Progenitor cell of endocrine pancreas (in vitro differentiated cells): ENCODE measurements at regions not wholly inside any gene's neighbourhood (a gene's known extent, or its start where the extent isn't known, plus 50 kb on each side); places are given as distances from the start of the nearest gene placed in this dataset.

Experiments used
- DNase-seq: peaks from one replicate; pipeline ENCODE4 v3.0.0; 2021; ENCODE audit warnings: low spot score; ENCODE audit not compliant: unreplicated experiment
- H3K27ac Mint-ChIP-seq: 2 replicates; pipeline ENCODE4 v1.8.0; 2021; ENCODE audit warnings: mild to moderate bottlenecking, moderate library complexity, mixed read lengths
- H3K27me3 Mint-ChIP-seq: 2 replicates; pipeline ENCODE4 v1.8.0; 2021; ENCODE audit warnings: mixed read lengths
- H3K36me3 Mint-ChIP-seq: 2 replicates; pipeline ENCODE4 v1.8.0; 2022; ENCODE audit warnings: mixed read lengths; ENCODE audit not compliant: insufficient read depth
- H3K4me1 Mint-ChIP-seq: 2 replicates; pipeline ENCODE4 v1.8.0; 2021; ENCODE audit warnings: low read depth, mixed read lengths
- H3K4me3 Mint-ChIP-seq: 2 replicates; pipeline ENCODE4 v1.8.0; 2021; ENCODE audit warnings: low read depth, mild to moderate bottlenecking, moderate library complexity, mixed read lengths
- H3K9me3 Mint-ChIP-seq: 2 replicates; pipeline ENCODE4 v1.8.0; 2021; ENCODE audit warnings: low read depth, mixed read lengths
- TF ChIP-seq, protein P1 (sequence below): fragments of 200-600 bp; sonication (generic); IDR thresholded peaks from one replicate; pipeline ENCODE4 v1.5.0; 2021; ENCODE audit warnings: antibody characterized with exemption, mild to moderate bottlenecking; ENCODE audit not compliant: unreplicated experiment

GRCh38 chr12:75713434-75713833, 202.0 kb upstream of the KRR1 start:
- Mint-ChIP-seq H3K27me3 (no peaks in the 10 kb centered on the region), H3K4me1 (peaks cover 42% of the 10 kb centered on the region)

DNA sequence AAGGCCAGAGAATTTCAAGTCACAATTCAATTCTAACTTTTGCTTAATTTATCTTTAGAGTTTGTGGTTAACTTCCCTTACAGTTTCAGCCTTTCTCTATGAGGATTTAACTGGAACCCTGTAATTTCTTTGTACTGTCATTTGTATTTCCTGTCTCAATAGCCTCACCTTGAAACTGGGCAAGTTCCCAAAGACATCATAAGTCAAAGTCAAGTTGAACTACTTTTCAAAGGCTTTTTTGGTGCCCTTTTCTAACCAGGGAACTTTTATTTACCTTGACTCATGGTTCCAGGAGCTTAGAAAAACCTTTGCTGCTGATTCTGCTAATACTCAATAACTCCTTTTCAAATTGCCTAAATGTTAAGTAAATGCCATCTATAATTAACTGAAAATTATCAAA, 200.8 kb upstream of the KRR1 start:
- no peaks in the 10 kb centered on the region for H3K36me3 Mint-ChIP-seq
- DNase-seq = no peak
- H3K4me1 Mint-ChIP-seq = peaks cover 44% of the 10 kb centered on the region
- no peaks in the 10 kb centered on the region for H3K27me3 Mint-ChIP-seq
- H3K4me3 Mint-ChIP-seq = no peak overlapping the region
- H3K9me3 Mint-ChIP-seq = no peaks in the 10 kb centered on the region
- TF ChIP-seq, protein P1, sequence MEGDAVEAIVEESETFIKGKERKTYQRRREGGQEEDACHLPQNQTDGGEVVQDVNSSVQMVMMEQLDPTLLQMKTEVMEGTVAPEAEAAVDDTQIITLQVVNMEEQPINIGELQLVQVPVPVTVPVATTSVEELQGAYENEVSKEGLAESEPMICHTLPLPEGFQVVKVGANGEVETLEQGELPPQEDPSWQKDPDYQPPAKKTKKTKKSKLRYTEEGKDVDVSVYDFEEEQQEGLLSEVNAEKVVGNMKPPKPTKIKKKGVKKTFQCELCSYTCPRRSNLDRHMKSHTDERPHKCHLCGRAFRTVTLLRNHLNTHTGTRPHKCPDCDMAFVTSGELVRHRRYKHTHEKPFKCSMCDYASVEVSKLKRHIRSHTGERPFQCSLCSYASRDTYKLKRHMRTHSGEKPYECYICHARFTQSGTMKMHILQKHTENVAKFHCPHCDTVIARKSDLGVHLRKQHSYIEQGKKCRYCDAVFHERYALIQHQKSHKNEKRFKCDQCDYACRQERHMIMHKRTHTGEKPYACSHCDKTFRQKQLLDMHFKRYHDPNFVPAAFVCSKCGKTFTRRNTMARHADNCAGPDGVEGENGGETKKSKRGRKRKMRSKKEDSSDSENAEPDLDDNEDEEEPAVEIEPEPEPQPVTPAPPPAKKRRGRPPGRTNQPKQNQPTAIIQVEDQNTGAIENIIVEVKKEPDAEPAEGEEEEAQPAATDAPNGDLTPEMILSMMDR = no peak
- H3K27ac Mint-ChIP-seq = no peak overlapping the region

More at GRCh38 chr12:75713434-75713833, 202.0 kb upstream of the KRR1 start:
- H3K36me3 Mint-ChIP-seq = no peaks in the 10 kb centered on the region
- no peaks in the 10 kb centered on the region for H3K9me3 Mint-ChIP-seq
- H3K4me3 Mint-ChIP-seq = no peak overlapping the region
- no peak for DNase-seq
- TF ChIP-seq, protein P1 = no peak
- no peak overlapping the region for H3K27ac Mint-ChIP-seq

- Mint-ChIP-seq H3K9me3 (no peaks in the 10 kb centered on the region), H3K4me1 (peaks cover 50% of the 10 kb centered on the region), H3K36me3 (no peaks in the 10 kb centered on the region), H3K4me3 (no peak overlapping the region), H3K27ac (no peak overlapping the region), H3K27me3 (no peaks in the 10 kb centered on the region)
- TF ChIP-seq, protein P1 = no peak
- DNase-seq = no peak
Measured at GRCh38 chr12:75711271-75711670, 199.9 kb upstream of the KRR1 start.

DNA sequence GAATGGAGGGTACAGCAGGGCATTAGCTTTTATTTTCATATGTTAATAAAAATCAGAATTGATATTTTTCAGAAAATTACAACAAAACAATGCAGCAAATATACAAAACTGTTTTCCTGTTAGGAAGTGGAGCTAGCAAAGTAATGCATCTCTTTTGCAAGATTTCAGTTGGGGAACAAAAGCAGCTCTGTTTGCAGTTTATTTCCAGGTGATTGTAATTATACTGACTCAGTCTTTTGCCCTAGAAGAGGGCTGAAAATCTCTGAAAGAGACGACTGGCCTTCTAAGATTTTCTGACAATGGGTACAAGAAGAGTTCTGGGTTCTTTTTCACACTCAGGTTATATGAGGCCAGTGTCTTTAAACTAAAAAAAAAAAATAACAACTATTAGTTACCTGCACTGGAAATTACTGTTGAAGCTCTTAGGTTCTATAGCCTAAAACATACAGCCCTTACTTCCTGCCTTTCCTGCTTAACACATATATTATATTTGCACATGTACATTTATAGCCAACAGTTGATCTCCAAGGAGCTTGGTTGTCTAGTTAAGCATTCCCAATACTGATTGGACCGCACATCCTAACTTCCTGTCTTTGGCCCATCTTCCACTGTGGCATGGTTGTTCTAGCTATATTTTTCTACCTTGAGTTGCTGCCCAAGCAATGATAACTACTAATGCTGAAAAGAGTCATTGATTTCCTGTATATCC, 199.1 kb upstream of the KRR1 start:
- Mint-ChIP-seq H3K4me1 (peaks cover 52% of the 10 kb centered on the region), H3K4me3 (no peak overlapping the region), H3K36me3 (no peaks in the 10 kb centered on the region), H3K9me3 (no peaks in the 10 kb centered on the region), H3K27ac (no peak overlapping the region), H3K27me3 (no peaks in the 10 kb centered on the region)
- DNase-seq = no peak
- TF ChIP-seq, protein P1 = no peak

- Mint-ChIP-seq H3K27ac (no peak overlapping the region), H3K9me3 (no peaks in the 10 kb centered on the region), H3K4me1 (peaks cover 52% of the 10 kb centered on the region), H3K27me3 (no peaks in the 10 kb centered on the region), H3K4me3 (no peak overlapping the region), H3K36me3 (no peaks in the 10 kb centered on the region)
- TF ChIP-seq, protein P1 = no peak
- no peak for DNase-seq
Measured at GRCh38 chr12:75709503-75709902, 198.1 kb upstream of the KRR1 start.
